Thyroid gland (tissue), 4 donors: ENCODE measurements at regions not wholly inside any gene's neighbourhood (a gene's known extent, or its start where the extent isn't known, plus 50 kb on each side); places are given as distances from the start of the nearest gene placed in this dataset.

Experiments used
- POLR2A ChIP-seq, 2 donors: fragments of 450-650 bp; IDR thresholded peaks; one replicate each; pipeline ENCODE4 v1.6.1; 2017; ENCODE audit warnings: antibody characterized with exemption in 2 of 2, mild to moderate bottlenecking in 2 of 2, moderate library complexity in 1 of 2
- TF ChIP-seq, protein P1 (sequence below), 6 experiments: fragments of 200-600 bp in 3 of 6; fragments of 450-650 bp in 3 of 6; sonication (generic) in 3 of 6; IDR thresholded peaks; one replicate each; pipeline ENCODE4 v1.5.1; 2016 to 2019; ENCODE audit warnings: antibody characterized with exemption in 6 of 6, mild to moderate bottlenecking in 2 of 6, inconsistent platforms in 1 of 6, moderate library complexity in 1 of 6

DNA sequence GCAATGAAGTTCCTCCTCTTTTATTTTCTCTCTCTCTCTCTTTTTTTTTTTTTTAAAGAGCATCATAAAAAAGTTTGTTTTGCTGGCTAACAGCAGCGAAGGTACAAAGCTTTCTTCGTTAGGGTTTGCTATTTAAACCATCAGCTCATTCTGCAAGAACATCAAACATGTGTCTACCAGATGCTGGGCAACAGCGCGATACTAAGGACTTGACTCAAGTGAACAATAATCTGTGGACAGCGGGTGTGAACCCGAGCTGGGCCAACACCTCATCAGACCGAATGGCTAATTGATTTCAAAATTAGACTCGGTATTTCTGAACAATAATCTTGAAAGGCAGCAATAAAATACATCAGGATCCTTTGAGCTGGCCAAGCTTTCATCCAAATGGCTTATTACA, 246.4 kb downstream of the FBXO8 start:
- TF ChIP-seq, protein P1, sequence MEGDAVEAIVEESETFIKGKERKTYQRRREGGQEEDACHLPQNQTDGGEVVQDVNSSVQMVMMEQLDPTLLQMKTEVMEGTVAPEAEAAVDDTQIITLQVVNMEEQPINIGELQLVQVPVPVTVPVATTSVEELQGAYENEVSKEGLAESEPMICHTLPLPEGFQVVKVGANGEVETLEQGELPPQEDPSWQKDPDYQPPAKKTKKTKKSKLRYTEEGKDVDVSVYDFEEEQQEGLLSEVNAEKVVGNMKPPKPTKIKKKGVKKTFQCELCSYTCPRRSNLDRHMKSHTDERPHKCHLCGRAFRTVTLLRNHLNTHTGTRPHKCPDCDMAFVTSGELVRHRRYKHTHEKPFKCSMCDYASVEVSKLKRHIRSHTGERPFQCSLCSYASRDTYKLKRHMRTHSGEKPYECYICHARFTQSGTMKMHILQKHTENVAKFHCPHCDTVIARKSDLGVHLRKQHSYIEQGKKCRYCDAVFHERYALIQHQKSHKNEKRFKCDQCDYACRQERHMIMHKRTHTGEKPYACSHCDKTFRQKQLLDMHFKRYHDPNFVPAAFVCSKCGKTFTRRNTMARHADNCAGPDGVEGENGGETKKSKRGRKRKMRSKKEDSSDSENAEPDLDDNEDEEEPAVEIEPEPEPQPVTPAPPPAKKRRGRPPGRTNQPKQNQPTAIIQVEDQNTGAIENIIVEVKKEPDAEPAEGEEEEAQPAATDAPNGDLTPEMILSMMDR (IDR thresholded peaks at IDR 0.05): no peak
- TF ChIP-seq POLR2A (IDR thresholded peaks at IDR 0.05): no peak
